ENCODE measurements at regions not wholly inside any gene's neighbourhood (a gene's known extent, or its start where the extent isn't known, plus 50 kb on each side); places are given as distances from the start of the nearest gene placed in this dataset.

DNA sequence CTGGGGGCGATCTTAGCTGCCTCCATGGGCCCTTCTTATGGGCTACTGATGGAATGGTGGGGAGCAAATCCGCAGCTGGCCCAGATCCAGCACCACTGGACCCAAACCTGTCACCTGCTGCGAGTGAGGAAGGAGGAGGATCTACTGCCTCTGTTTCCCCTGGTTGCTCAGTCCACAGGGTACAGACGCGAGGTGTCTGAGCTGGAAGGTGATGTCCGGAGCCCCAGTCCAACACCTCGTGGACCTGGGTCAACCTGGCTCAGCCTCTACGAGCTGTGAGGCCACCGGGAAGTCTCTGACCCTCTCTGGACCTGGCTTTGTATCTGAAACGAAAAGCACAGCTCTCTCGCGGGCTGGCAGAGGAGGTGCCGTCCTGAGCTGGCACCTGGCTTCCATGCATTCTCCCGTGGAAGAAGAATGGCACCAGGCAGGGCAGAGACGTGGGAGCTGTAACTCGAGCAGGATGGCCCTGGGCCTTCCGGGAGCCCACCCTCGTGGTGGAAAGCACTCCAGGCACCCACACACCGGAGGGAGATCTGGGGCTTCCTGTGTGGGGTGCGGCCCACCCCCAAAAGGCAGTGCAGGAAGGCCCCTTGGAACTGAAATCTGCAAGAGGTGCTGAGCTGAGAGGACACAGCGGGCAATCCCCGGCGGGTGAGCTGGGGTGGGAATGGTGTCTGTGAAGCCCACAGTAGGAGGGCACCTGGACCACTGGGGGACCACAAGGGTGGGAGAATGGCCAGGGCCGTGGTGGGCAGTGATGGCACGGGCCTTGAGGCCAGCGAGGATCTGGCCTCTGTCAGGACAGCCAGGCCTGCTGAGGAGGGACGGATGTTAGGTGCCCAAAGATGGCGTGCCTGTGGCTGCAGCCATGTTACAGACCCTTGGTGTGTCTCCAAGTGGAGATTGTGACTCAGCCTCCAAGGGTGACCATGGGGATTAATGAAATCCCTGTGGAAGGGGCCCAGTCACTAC lies 133.4 kb downstream of the OLFM1 start:
- no peak overlapping the region for H3K4me3 ChIP-seq
- DNase-seq = no peak
- H3K4me1 ChIP-seq = no peaks in the 10 kb centered on the region
- no peaks in the 10 kb centered on the region for H3K27me3 ChIP-seq
- 92 to 94% methylated on average over 21 to 28 of the region's 28 CpGs for WGBS, 2 donors
- no peaks in the 10 kb centered on the region for H3K36me3 ChIP-seq (ENCODE audit: low read depth, missing control alignments)
- intact Hi-C loops (cut with DNase I; ENCODE audit: low total_unique reads) = no loop called here
- TF ChIP-seq POLR2A (IDR thresholded peaks at IDR 0.05) = no peak
- TF ChIP-seq, protein P1, sequence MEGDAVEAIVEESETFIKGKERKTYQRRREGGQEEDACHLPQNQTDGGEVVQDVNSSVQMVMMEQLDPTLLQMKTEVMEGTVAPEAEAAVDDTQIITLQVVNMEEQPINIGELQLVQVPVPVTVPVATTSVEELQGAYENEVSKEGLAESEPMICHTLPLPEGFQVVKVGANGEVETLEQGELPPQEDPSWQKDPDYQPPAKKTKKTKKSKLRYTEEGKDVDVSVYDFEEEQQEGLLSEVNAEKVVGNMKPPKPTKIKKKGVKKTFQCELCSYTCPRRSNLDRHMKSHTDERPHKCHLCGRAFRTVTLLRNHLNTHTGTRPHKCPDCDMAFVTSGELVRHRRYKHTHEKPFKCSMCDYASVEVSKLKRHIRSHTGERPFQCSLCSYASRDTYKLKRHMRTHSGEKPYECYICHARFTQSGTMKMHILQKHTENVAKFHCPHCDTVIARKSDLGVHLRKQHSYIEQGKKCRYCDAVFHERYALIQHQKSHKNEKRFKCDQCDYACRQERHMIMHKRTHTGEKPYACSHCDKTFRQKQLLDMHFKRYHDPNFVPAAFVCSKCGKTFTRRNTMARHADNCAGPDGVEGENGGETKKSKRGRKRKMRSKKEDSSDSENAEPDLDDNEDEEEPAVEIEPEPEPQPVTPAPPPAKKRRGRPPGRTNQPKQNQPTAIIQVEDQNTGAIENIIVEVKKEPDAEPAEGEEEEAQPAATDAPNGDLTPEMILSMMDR (IDR thresholded peaks at IDR 0.05) = no peak
- no peak overlapping the region for H3K27ac ChIP-seq
- H3K9me3 ChIP-seq = no peaks in the 10 kb centered on the region

DNA sequence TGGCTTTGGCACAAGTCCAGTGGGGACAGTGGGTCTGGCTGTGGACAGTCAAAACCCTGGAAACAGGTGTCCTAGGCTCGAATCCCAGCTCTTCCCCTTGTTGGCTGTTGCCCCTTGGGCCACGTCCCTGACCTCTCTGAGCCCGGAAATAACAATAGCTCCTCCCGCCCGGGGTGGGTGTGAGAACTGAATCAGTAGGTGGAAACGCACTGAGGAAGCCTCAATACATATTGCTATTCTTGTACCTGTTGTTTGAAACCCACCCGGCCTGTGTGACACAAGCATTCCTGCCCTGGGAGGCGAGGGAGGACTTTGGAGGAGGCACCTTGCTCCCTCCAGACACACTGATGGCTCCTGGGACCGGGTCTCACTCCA lies 134.1 kb downstream of the OLFM1 start:
- H3K27ac ChIP-seq = no peak overlapping the region
- intact Hi-C loops (cut with DNase I; ENCODE audit: low total_unique reads) = no loop called here
- no peaks in the 10 kb centered on the region for H3K4me1 ChIP-seq
- H3K4me3 ChIP-seq = no peak overlapping the region
- no peak for DNase-seq
- H3K9me3 ChIP-seq = no peaks in the 10 kb centered on the region
- TF ChIP-seq POLR2A (IDR thresholded peaks at IDR 0.05) = no peak
- TF ChIP-seq, protein P1 (IDR thresholded peaks at IDR 0.05) = no peak
- no peaks in the 10 kb centered on the region for H3K27me3 ChIP-seq
- H3K36me3 ChIP-seq (ENCODE audit: low read depth, missing control alignments) = no peaks in the 10 kb centered on the region
- 54 to 69% methylated on average over 8 to 9 of the region's 9 CpGs for WGBS, 2 donors

DNA sequence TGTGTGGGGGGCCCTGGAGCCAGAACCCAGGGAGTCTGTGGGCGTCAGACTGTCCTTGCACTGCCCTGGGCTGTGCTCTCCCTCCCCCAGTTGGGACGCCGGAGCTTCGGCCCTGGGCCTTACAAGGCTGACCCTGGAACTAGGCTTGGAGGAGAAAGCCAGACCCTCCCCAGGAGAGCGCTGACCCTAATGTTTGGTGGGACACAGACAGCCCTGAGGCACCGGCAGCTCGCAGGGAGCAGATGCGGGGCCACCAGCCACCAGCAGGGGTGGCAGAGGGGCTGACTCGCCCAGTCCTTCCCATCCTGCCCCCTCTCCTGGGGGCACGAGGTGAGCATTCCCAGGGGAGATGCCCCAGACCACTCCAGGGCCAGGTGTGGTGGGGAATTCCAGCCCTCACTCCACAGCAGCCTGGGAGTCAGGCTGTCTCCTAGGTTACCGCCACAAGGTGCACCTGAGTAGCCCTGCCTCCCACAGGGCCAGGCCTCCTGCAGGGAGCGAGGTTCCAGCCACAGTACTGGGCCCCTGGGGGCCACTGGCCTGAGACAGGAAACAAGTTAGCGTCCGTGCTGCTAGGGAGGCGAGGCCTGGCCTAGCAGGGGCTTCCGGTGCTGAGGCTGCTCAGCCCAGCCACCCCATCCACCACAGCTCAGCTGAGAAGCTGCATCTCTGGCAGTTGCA lies 134.6 kb downstream of the OLFM1 start:
- no peaks in the 10 kb centered on the region for H3K4me1 ChIP-seq
- no peak overlapping the region for H3K4me3 ChIP-seq
- no peak for DNase-seq
- no peak for TF ChIP-seq POLR2A (IDR thresholded peaks at IDR 0.05)
- TF ChIP-seq, protein P1 (IDR thresholded peaks at IDR 0.05) = no peak
- H3K27ac ChIP-seq = no peak overlapping the region
- no peaks in the 10 kb centered on the region for H3K27me3 ChIP-seq
- 74 to 84% methylated on average over 3 to 15 of the region's 16 CpGs for WGBS, 2 donors
- H3K36me3 ChIP-seq (ENCODE audit: low read depth, missing control alignments) = no peaks in the 10 kb centered on the region
- no peaks in the 10 kb centered on the region for H3K9me3 ChIP-seq
- intact Hi-C loops (cut with DNase I; ENCODE audit: low total_unique reads) = no loop called here

DNA sequence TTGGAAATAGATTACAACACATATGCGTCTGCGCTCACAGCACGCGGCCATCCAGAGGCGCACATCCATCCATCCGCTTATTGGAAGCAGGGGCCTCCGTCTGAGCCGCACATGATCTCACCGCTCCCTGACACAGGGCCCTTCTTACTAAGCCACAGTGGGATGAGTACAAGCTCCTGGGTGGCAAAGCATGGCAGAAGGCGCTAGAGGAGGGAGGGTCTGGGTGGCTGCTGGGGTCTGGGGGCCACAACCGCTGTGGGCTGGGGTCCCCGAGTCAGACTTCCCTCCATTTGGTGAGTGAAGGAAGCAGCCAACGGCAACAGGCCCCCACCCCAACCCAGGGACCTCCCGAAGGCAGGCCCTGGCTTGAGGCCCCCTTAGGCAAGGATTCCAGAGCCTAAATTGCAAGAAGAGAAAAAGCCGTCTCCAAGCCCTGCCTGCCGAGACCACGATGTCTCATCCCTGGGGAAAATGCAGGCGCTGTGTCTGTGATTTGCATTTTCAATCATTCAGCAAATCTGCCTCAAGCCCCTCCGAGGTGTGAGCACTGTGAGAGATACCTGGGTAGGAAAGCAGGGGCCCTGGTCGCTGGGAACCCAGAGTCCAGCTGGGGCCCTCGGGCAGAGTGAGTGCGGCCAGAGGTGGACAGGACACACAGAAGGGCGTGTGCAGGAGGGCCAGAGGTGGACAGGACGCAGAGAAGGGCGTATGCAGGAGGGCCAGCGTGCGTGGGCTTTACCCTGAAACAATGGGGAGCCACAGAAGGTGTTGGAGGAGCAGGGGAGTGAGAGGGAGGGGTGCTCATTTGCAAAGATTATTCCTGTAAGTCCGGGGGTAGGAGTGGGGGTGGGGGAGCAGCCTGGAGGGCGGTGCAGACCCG lies 135.7 kb downstream of the OLFM1 start:
- DNase-seq = no peak
- H3K27me3 ChIP-seq = no peaks in the 10 kb centered on the region

More for the DNA sequence above, 135.7 kb downstream of the OLFM1 start:
- H3K4me3 ChIP-seq = no peak overlapping the region
- intact Hi-C loops (cut with DNase I; ENCODE audit: low total_unique reads) = no loop called here
- no peak overlapping the region for H3K27ac ChIP-seq
- no peaks in the 10 kb centered on the region for H3K36me3 ChIP-seq (ENCODE audit: low read depth, missing control alignments)
- WGBS, 2 donors = 77 to 82% methylated on average over 25 to 30 of the region's 30 CpGs
- no peaks in the 10 kb centered on the region for H3K9me3 ChIP-seq
- TF ChIP-seq POLR2A (IDR thresholded peaks at IDR 0.05) = no peak
- TF ChIP-seq, protein P1 (IDR thresholded peaks at IDR 0.05) = no peak
- no peaks in the 10 kb centered on the region for H3K4me1 ChIP-seq
